ENCODE measurements at regions not wholly inside any gene's neighbourhood (a gene's known extent, or its start where the extent isn't known, plus 50 kb on each side); places are given as distances from the start of the nearest gene placed in this dataset.

- no peaks in the 10 kb centered on the region for H3K4me1 ChIP-seq
- intact Hi-C loops (cut with DNase I; ENCODE audit: low total_unique reads), result no loop called here
- no peak for DNase-seq
- TF ChIP-seq POLR2A (IDR thresholded peaks at IDR 0.05) (no peak), CTCF (IDR thresholded peaks at IDR 0.05) (no peak)
- no peak overlapping the region for H3K27ac ChIP-seq
- H3K27me3 ChIP-seq, result no peaks in the 10 kb centered on the region
- no peak overlapping the region for H3K4me3 ChIP-seq
- no peaks in the 10 kb centered on the region for H3K36me3 ChIP-seq
- H3K9me3 ChIP-seq, result no peaks in the 10 kb centered on the region
These were observed 1577.7 kb upstream of the ACVR2A start for GRCh38 chr2:146267093-146267492.

DNA sequence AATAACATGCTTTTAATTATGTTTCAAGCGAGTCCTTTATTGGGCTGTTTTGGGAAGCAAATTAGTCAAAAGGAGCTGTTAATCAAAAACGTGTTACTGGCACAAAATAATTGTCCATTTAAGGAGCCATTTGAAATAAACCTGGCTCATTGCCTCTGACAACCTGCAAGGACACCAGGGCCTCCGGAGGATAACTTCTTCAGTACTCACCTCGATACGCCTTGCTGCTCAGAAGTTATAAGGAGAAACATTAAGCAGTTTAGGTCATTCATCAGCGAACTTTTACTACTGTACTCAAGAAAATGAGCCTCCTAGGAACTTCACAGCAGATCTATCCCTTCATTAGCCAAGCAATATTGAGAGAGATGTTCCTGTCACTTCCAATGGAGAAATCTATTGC, 1579.2 kb upstream of the ACVR2A start:
- H3K9me3 ChIP-seq, result no peaks in the 10 kb centered on the region
- H3K4me3 ChIP-seq, result no peak overlapping the region
- DNase-seq, result no peak
- TF ChIP-seq CTCF (IDR thresholded peaks at IDR 0.05) (no peak), POLR2A (IDR thresholded peaks at IDR 0.05) (no peak)
- intact Hi-C loops (cut with DNase I; ENCODE audit: low total_unique reads), result no loop called here
- no peaks in the 10 kb centered on the region for H3K4me1 ChIP-seq
- no peaks in the 10 kb centered on the region for H3K36me3 ChIP-seq
- H3K27me3 ChIP-seq, result no peaks in the 10 kb centered on the region
- no peak overlapping the region for H3K27ac ChIP-seq

DNA sequence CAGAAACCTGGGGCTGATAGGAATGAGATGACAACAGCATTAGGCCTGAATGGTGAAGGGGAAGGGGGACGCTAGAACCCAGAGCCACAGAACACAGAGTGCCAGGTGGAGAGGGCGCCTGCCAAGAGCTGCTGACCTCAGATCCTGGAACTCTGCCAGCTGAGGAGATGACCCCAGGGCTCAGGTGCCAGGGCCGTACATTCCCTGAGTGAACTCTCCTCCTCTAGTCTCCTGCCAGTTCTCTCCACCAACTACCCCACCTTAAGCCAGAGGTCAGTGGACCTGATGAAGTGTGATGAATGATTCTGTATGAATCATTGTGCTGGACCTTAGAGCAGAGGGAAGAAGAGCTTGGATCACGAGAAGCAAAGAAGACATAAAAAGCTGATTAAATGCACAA, 1582.2 kb upstream of the ACVR2A start:
- H3K4me1 ChIP-seq, result no peaks in the 10 kb centered on the region
- TF ChIP-seq POLR2A (IDR thresholded peaks at IDR 0.05) (no peak), CTCF (IDR thresholded peaks at IDR 0.05) (no peak)
- H3K36me3 ChIP-seq, result no peaks in the 10 kb centered on the region
- no peaks in the 10 kb centered on the region for H3K9me3 ChIP-seq
- no peak overlapping the region for H3K4me3 ChIP-seq
- no peak for DNase-seq
- no peak overlapping the region for H3K27ac ChIP-seq
- H3K27me3 ChIP-seq, result no peaks in the 10 kb centered on the region
- intact Hi-C loops (cut with DNase I; ENCODE audit: low total_unique reads), result no loop called here

DNA sequence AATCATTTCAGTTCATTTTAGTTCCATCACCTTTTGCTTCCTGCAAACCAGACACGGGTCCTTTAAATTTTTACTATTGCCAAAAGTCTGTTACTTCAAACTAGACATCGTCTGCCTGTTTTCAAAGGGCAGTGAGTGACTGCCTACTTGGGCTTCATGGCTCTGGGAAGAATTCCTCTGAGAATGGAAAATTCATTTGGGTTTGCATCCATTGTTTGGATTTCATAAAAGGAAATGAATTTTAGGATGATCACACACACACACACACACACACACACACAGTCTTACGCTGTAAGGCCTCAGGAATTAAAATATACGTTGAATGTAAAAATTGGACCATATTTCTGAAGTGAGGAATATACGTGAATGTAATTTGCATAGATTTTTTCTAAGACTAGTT, 1584.3 kb upstream of the ACVR2A start:
- intact Hi-C loops (cut with DNase I; ENCODE audit: low total_unique reads), result no loop called here
- no peak for TF ChIP-seq POLR2A (IDR thresholded peaks at IDR 0.05)
- H3K9me3 ChIP-seq, result no peaks in the 10 kb centered on the region
- no peaks in the 10 kb centered on the region for H3K36me3 ChIP-seq
- H3K4me3 ChIP-seq, result no peak overlapping the region
- H3K27ac ChIP-seq, result no peak overlapping the region
- no peak for DNase-seq
- H3K27me3 ChIP-seq, result no peaks in the 10 kb centered on the region
- no peaks in the 10 kb centered on the region for H3K4me1 ChIP-seq

DNA sequence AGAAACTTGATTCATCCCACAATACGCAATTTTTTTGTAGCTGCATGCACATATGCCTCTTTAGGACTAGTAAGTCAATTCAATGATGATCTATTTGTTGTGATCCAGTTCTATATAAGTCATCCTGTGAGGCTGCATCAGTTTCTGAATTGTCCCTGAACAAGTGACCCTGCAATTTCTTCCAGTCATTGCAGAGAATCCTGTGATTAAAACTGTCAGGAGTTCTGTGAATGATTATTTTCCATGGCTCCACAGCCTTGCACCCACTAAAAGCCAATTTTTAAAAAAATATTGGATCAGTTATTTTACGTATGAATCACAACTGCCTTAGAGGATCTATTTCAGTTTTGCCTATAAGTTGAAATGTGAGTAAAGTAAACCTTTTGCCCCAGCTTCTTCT, 1585.0 kb upstream of the ACVR2A start:
- TF ChIP-seq POLR2A (IDR thresholded peaks at IDR 0.05) (no peak), CTCF (IDR thresholded peaks at IDR 0.05) (no peak)
- no peak for DNase-seq
- Histone ChIP-seq H3K4me1 (no peaks in the 10 kb centered on the region), H3K4me3 (no peak overlapping the region), H3K27ac (no peak overlapping the region), H3K9me3 (no peaks in the 10 kb centered on the region), H3K27me3 (no peaks in the 10 kb centered on the region), H3K36me3 (no peaks in the 10 kb centered on the region)
- intact Hi-C loops (cut with DNase I; ENCODE audit: low total_unique reads), result no loop called here

GRCh38 chr2:146258071-146258470, 1586.8 kb upstream of the ACVR2A start:
- Histone ChIP-seq H3K9me3 (no peaks in the 10 kb centered on the region), H3K4me1 (no peaks in the 10 kb centered on the region), H3K27me3 (no peaks in the 10 kb centered on the region), H3K4me3 (no peak overlapping the region), H3K27ac (no peak overlapping the region), H3K36me3 (no peaks in the 10 kb centered on the region)
- no peak for DNase-seq
- intact Hi-C loops (cut with DNase I; ENCODE audit: low total_unique reads), result no loop called here
- TF ChIP-seq POLR2A (IDR thresholded peaks at IDR 0.05), result no peak
- no peak for TF ChIP-seq CTCF (IDR thresholded peaks at IDR 0.05)

All from uterus (tissue), 3 donors.